SK-N-MC (cell line): ENCODE measurements at regions not wholly inside any gene's neighbourhood (a gene's known extent, or its start where the extent isn't known, plus 50 kb on each side); places are given as distances from the start of the nearest gene placed in this dataset.

Source experiments
- DNase-seq: peaks from one replicate; pipeline ENCODE4 v3.0.0-alpha.2; 2011; ENCODE audit warnings: low read depth, low spot score
- H3K27ac ChIP-seq: fragments of 200-600 bp; sonication (generic); 2 replicates; pipeline ENCODE4 v1.5.1; 2016; ENCODE audit warnings: mixed run types
- H3K36me3 ChIP-seq: fragments of 200-600 bp; sonication (generic); 2 replicates; pipeline ENCODE4 v1.6.1; 2017; ENCODE audit warnings: antibody characterized with exemption, low read length, mixed read lengths; ENCODE audit not compliant: insufficient read depth
- H3K4me3 ChIP-seq: fragments of 200-600 bp; sonication (generic); 2 replicates; pipeline ENCODE4 v1.5.1; 2016
- H3K9ac ChIP-seq: fragments of 200-600 bp; sonication (generic); 2 replicates; pipeline ENCODE4 v1.8.0; 2017; ENCODE audit warnings: mixed run types, mixed read lengths; ENCODE audit not compliant: insufficient read length
- H3K9me3 ChIP-seq: fragments of 200-600 bp; sonication (generic); 2 replicates; pipeline ENCODE4 v1.6.1; 2017; ENCODE audit warnings: low read depth, mild to moderate bottlenecking, antibody characterized with exemption, low read length, moderate library complexity, mixed read lengths
- EZH2 ChIP-seq: fragments of 200-600 bp; sonication (generic); IDR thresholded peaks from one replicate; pipeline ENCODE4 v1.6.1; 2017; ENCODE audit warnings: antibody characterized with exemption
- FOXP2 ChIP-seq: optimal IDR thresholded peaks from 2 replicates; pipeline ENCODE3; 2011; ENCODE audit warnings: mild to moderate bottlenecking, moderate library complexity; ENCODE audit not compliant: insufficient read depth; ENCODE audit errors: extremely low read length, control extremely low read depth
- POLR2AphosphoS5 ChIP-seq: IDR thresholded peaks from 2 replicates; pipeline ENCODE4 v1.6.1; 2012; ENCODE audit warnings: mild to moderate bottlenecking, low read depth, low read length, borderline replicate concordance

GRCh38 chr1:91610102-91610501, 109.5 kb downstream of the CDC7 start:
- TF ChIP-seq POLR2AphosphoS5 (no peak), FOXP2 (no peak), EZH2 (no peak)
- H3K9ac ChIP-seq, result no peak overlapping the region
- H3K4me3 ChIP-seq, result no peak overlapping the region
- H3K9me3 ChIP-seq, result no peaks in the 10 kb centered on the region
- H3K36me3 ChIP-seq, result no peaks in the 10 kb centered on the region
- H3K27ac ChIP-seq, result no peak overlapping the region
- no peak for DNase-seq

- Histone ChIP-seq H3K4me3 (no peak overlapping the region), H3K27ac (no peak overlapping the region), H3K9me3 (no peaks in the 10 kb centered on the region), H3K9ac (no peak overlapping the region), H3K36me3 (no peaks in the 10 kb centered on the region)
- no peak for DNase-seq
- TF ChIP-seq FOXP2, result no peak
- TF ChIP-seq POLR2AphosphoS5, result no peak
- no peak for TF ChIP-seq EZH2
These were observed 110.1 kb downstream of the CDC7 start for GRCh38 chr1:91610789-91611188.

- Histone ChIP-seq H3K9ac (no peak overlapping the region), H3K9me3 (no peaks in the 10 kb centered on the region), H3K27ac (no peak overlapping the region), H3K36me3 (no peaks in the 10 kb centered on the region), H3K4me3 (no peak overlapping the region)
- no peak for DNase-seq
- TF ChIP-seq FOXP2 (no peak), EZH2 (no peak), POLR2AphosphoS5 (no peak)
These were observed 110.8 kb downstream of the CDC7 start for GRCh38 chr1:91611483-91611917.

- Histone ChIP-seq H3K36me3 (no peaks in the 10 kb centered on the region), H3K4me3 (no peak overlapping the region), H3K27ac (no peak overlapping the region), H3K9ac (no peak overlapping the region), H3K9me3 (no peaks in the 10 kb centered on the region)
- TF ChIP-seq FOXP2 (no peak), POLR2AphosphoS5 (no peak), EZH2 (no peak)
- no peak for DNase-seq
These were observed 112.9 kb downstream of the CDC7 start for GRCh38 chr1:91613595-91613994.

- Histone ChIP-seq H3K27ac (no peak overlapping the region), H3K36me3 (no peaks in the 10 kb centered on the region), H3K9me3 (no peaks in the 10 kb centered on the region), H3K4me3 (no peak overlapping the region), H3K9ac (no peak overlapping the region)
- no peak for DNase-seq
- TF ChIP-seq POLR2AphosphoS5 (no peak), FOXP2 (no peak), EZH2 (no peak)
These were observed 116.1 kb downstream of the CDC7 start for GRCh38 chr1:91616712-91617111.

GRCh38 chr1:91617285-91617765, 116.7 kb downstream of the CDC7 start:
- Histone ChIP-seq H3K9ac (no peak overlapping the region), H3K4me3 (no peak overlapping the region), H3K36me3 (no peaks in the 10 kb centered on the region), H3K27ac (no peak overlapping the region), H3K9me3 (no peaks in the 10 kb centered on the region)
- TF ChIP-seq POLR2AphosphoS5 (no peak), FOXP2 (no peak), EZH2 (no peak)
- no peak for DNase-seq

GRCh38 chr1:91619881-91620280, 119.2 kb downstream of the CDC7 start:
- TF ChIP-seq POLR2AphosphoS5, result no peak
- Histone ChIP-seq H3K9ac (no peak overlapping the region), H3K4me3 (no peak overlapping the region), H3K36me3 (no peaks in the 10 kb centered on the region), H3K27ac (no peak overlapping the region), H3K9me3 (no peaks in the 10 kb centered on the region)
- DNase-seq, result no peak

- H3K4me3 ChIP-seq, result no peak overlapping the region
- no peak overlapping the region for H3K27ac ChIP-seq
- no peak overlapping the region for H3K9ac ChIP-seq
- H3K9me3 ChIP-seq, result no peaks in the 10 kb centered on the region
- no peaks in the 10 kb centered on the region for H3K36me3 ChIP-seq
- TF ChIP-seq EZH2 (no peak), FOXP2 (no peak), POLR2AphosphoS5 (no peak)
- no peak for DNase-seq
These were observed 120.7 kb downstream of the CDC7 start for GRCh38 chr1:91621360-91621759.

GRCh38 chr1:91621907-91622306, 121.3 kb downstream of the CDC7 start:
- Histone ChIP-seq H3K4me3 (no peak overlapping the region), H3K9me3 (no peaks in the 10 kb centered on the region), H3K27ac (no peak overlapping the region), H3K9ac (no peak overlapping the region), H3K36me3 (no peaks in the 10 kb centered on the region)
- TF ChIP-seq POLR2AphosphoS5, result no peak
- TF ChIP-seq EZH2, result no peak
- no peak for TF ChIP-seq FOXP2
- DNase-seq, result no peak
